Activated CD4-positive, CD25-positive, alpha-beta regulatory T cell (primary cell): ENCODE measurements at regions not wholly inside any gene's neighbourhood (a gene's known extent, or its start where the extent isn't known, plus 50 kb on each side); places are given as distances from the start of the nearest gene placed in this dataset.
"Not testable (repeated sequence)": the region's sequence is repeated elsewhere in the genome, so short reads cannot be mapped to it uniquely, and the experiment has no call there.

Experiments
- DNase-seq, 4 experiments: peaks; one replicate each; lab custom pipeline; 2025; lab: John Stamatoyannopoulos, UW

- no peak for DNase-seq
These were observed 473.5 kb downstream of the BTG1 start for GRCh38 chr12:91672130-91672529.

- no peak for DNase-seq
These were observed 478.0 kb downstream of the BTG1 start for GRCh38 chr12:91667694-91668093.

GRCh38 chr12:91663744-91664143 lies 481.1 kb upstream of the DCN start:
- DNase-seq: no peak

- no peak for DNase-seq
These were observed 480.7 kb upstream of the DCN start for GRCh38 chr12:91663310-91663709.

GRCh38 chr12:91662021-91662420 lies 479.4 kb upstream of the DCN start:
- DNase-seq: no peak

GRCh38 chr12:91657032-91657431 lies 474.4 kb upstream of the DCN start:
- DNase-seq: no peak

GRCh38 chr12:91655966-91656365 lies 473.3 kb upstream of the DCN start:
- DNase-seq: no peak

GRCh38 chr12:91654087-91654486 lies 471.5 kb upstream of the DCN start:
- DNase-seq: no peak

GRCh38 chr12:91651728-91652127 lies 469.1 kb upstream of the DCN start:
- no peak for DNase-seq

GRCh38 chr12:91643763-91644162 lies 461.1 kb upstream of the DCN start:
- DNase-seq: no peak

GRCh38 chr12:91640021-91640420 lies 457.4 kb upstream of the DCN start:
- DNase-seq: no peak

GRCh38 chr12:91639327-91639726 lies 456.7 kb upstream of the DCN start:
- no peak for DNase-seq

- DNase-seq: no peak
These were observed 455.4 kb upstream of the DCN start for GRCh38 chr12:91637789-91638624.

GRCh38 chr12:91636721-91637120 lies 454.1 kb upstream of the DCN start:
- no peak for DNase-seq

GRCh38 chr12:91634386-91634713 lies 451.7 kb upstream of the DCN start:
- not testable (repeated sequence) for DNase-seq

GRCh38 chr12:91633734-91634357 lies 451.2 kb upstream of the DCN start:
- DNase-seq: no peak

GRCh38 chr12:91633206-91633605 lies 450.6 kb upstream of the DCN start:
- DNase-seq: no peak

- DNase-seq: no peak
These were observed 449.6 kb upstream of the DCN start for GRCh38 chr12:91632042-91632786.

GRCh38 chr12:91630596-91631293 lies 448.1 kb upstream of the DCN start:
- DNase-seq: no peak

- no peak for DNase-seq
These were observed 447.5 kb upstream of the DCN start for GRCh38 chr12:91630083-91630482.

- no peak for DNase-seq
These were observed 446.8 kb upstream of the DCN start for GRCh38 chr12:91629440-91629839.

- no peak for DNase-seq
These were observed 446.0 kb upstream of the DCN start for GRCh38 chr12:91628656-91629055.
